ENCODE measurements at regions not wholly inside any gene's neighbourhood (a gene's known extent, or its start where the extent isn't known, plus 50 kb on each side); places are given as distances from the start of the nearest gene placed in this dataset.
"Not testable (repeated sequence)": the region's sequence is repeated elsewhere in the genome, so short reads cannot be mapped to it uniquely, and the experiment has no call there.

DNA sequence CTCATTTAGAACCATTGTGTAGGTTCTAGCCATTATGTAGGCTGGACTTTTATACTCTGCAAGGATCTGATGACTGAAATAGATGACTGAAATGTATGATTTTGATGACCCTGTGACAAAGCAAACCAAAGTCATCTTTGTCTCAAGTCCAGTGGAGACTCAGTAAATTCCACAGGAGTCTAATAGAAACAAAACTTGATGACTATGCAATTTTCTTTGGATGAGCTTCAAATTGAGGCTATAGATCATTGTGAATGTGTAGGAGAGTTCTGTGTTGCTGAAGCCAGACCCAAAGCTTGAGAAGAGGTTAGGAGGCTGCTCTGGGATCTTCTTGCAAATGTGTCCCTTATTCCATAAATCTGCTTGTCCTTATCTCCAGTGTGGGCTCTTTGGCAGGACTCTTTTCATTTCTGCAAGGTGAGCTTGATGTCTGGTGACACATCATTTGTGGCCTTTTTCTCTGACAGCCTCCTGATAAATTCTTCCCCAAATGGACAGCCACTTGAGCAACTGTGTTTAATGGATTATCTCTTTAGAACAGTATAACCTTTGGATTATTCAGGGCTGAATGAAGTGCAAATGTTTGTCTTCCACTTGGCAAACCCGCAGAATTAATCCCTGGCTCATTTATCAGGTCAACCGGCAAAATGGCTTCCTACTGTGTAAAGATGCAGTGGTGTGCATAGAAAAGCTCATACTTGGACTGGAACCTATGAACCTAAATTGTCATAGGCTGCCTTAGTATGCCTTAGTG is 235.1 kb upstream of the ANKH start:
- no peak overlapping the region for H3K4me3 ChIP-seq
- H3K27ac ChIP-seq, result no peak overlapping the region
- no peaks in the 10 kb centered on the region for H3K36me3 ChIP-seq
- no peak for DNase-seq
- no peaks in the 10 kb centered on the region for H3K27me3 ChIP-seq
- H3K9me3 ChIP-seq (replicated peaks), result no peaks in the 10 kb centered on the region
- no peaks in the 10 kb centered on the region for H3K4me1 ChIP-seq

- no peaks in the 10 kb centered on the region for H3K27me3 ChIP-seq
- DNase-seq, result peak; percentile 14 to 63
- H3K4me3 ChIP-seq, result no peak overlapping the region
- H3K9me3 ChIP-seq (replicated peaks), result no peaks in the 10 kb centered on the region
- no peaks in the 10 kb centered on the region for H3K4me1 ChIP-seq
- H3K27ac ChIP-seq, result no peak overlapping the region
- no peaks in the 10 kb centered on the region for H3K36me3 ChIP-seq
Observed at GRCh38 chr5:15105799-15106393, 234.3 kb upstream of the ANKH start.

DNA sequence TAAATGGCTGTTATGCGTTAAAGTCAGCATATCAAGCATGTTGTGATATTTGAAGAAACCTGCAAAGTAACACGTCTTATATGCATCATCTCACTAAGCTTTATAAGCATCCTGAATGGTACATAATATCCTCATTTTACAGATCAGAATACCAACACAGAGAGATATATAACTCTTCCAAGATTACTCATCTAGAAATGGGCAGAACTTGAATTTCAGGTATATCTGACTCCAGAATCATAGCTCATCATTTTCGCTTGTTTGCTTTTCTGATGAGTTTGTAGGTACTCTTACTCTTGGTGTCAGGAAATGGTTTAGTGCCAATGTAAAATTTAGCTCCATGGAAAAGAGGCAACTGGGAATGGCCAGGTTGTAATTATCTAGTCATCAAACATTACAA is 232.3 kb upstream of the ANKH start:
- no peaks in the 10 kb centered on the region for H3K4me1 ChIP-seq
- H3K4me3 ChIP-seq, result no peak overlapping the region
- no peak overlapping the region for H3K27ac ChIP-seq
- no peaks in the 10 kb centered on the region for H3K27me3 ChIP-seq
- H3K36me3 ChIP-seq, result no peaks in the 10 kb centered on the region
- no peak for DNase-seq
- H3K9me3 ChIP-seq (replicated peaks), result no peaks in the 10 kb centered on the region

DNA sequence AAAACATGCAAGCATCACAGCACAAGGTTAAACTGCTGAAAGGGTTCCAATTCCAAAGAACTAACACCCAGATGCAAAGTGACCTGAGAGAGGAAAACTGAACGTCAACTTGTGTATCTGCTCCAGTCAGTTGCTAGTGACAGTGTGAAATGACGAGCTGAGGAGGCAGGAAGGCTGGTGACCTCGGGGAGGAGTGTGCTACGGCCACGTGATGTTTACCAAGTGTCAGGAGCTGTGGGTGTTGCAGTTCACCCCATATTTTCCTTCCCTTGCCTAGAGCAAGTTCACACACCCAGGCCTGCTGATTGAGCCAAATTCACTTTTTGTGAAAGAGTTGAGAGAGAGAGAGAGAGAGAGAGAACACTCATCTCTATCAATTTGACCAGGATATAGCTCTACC is 231.6 kb upstream of the ANKH start:
- Histone ChIP-seq H3K27me3 (no peaks in the 10 kb centered on the region), H3K9me3 (replicated peaks) (no peaks in the 10 kb centered on the region), H3K36me3 (no peaks in the 10 kb centered on the region), H3K27ac (no peak overlapping the region), H3K4me1 (no peaks in the 10 kb centered on the region), H3K4me3 (no peak overlapping the region)
- DNase-seq, result no peak

DNA sequence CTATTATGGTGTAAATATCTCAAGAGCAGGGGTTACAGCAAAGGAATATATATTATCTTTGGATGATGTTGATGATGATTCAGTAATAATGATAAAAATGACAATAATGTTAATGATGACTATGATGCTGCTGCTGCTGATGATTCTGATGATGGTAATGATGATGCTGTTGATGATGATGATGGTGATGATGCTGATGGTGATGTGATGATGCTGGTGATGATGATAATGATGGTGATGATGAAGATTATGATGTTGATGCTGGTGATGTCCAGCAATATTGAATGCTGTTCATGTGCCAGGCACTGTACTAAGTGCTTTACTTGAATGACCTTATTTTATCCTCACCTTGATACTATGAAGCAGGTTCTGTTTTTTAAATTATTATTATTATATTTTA is 226.0 kb upstream of the ANKH start:
- H3K27me3 ChIP-seq, result no peaks in the 10 kb centered on the region
- no peak overlapping the region for H3K4me3 ChIP-seq
- no peak overlapping the region for H3K27ac ChIP-seq
- H3K4me1 ChIP-seq, result no peaks in the 10 kb centered on the region
- DNase-seq, result no peak
- no peaks in the 10 kb centered on the region for H3K9me3 ChIP-seq (replicated peaks)
- no peaks in the 10 kb centered on the region for H3K36me3 ChIP-seq

GRCh38 chr5:15096686-15097085 is 225.1 kb upstream of the ANKH start:
- DNase-seq; H3K36me3 ChIP-seq; H3K9me3 ChIP-seq (replicated peaks); H3K27ac ChIP-seq; H3K4me1 ChIP-seq; H3K4me3 ChIP-seq; H3K27me3 ChIP-seq: not testable (repeated sequence)

GRCh38 chr5:15092801-15093200 is 221.2 kb upstream of the ANKH start:
- no peaks in the 10 kb centered on the region for H3K4me1 ChIP-seq
- no peaks in the 10 kb centered on the region for H3K36me3 ChIP-seq
- H3K9me3 ChIP-seq (replicated peaks), result no peaks in the 10 kb centered on the region
- no peak overlapping the region for H3K4me3 ChIP-seq
- H3K27ac ChIP-seq, result no peak overlapping the region
- H3K27me3 ChIP-seq, result no peaks in the 10 kb centered on the region
- no peak for DNase-seq

DNA sequence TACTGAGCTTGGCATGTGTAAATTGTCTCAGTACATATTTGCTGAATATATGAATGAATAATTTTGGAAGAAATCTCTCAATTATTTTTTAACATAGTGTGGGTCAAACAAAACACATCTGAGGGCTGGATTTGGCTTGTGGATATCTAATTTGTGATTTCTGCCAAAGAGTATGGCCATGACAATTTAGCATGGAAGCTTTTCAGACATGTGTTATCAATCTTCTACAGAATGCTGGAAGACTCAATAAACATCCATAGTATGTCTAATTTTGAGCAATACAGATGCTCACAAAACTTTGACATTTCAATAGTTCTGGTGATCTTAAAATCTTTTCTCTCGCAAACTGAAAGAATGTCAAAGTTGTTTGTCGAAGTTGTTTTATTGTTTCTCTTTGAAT is 214.1 kb upstream of the ANKH start:
- Histone ChIP-seq H3K27ac (no peak overlapping the region), H3K4me1 (no peaks in the 10 kb centered on the region), H3K27me3 (no peaks in the 10 kb centered on the region), H3K9me3 (replicated peaks) (no peaks in the 10 kb centered on the region), H3K4me3 (no peak overlapping the region), H3K36me3 (no peaks in the 10 kb centered on the region)
- no peak for DNase-seq

- no peaks in the 10 kb centered on the region for H3K36me3 ChIP-seq
- H3K4me1 ChIP-seq, result no peaks in the 10 kb centered on the region
- no peak for DNase-seq
- no peaks in the 10 kb centered on the region for H3K27me3 ChIP-seq
- no peaks in the 10 kb centered on the region for H3K9me3 ChIP-seq (replicated peaks)
- H3K4me3 ChIP-seq, result no peak overlapping the region
- no peak overlapping the region for H3K27ac ChIP-seq
Observed at GRCh38 chr5:15082096-15082495, 210.5 kb upstream of the ANKH start.

DNA sequence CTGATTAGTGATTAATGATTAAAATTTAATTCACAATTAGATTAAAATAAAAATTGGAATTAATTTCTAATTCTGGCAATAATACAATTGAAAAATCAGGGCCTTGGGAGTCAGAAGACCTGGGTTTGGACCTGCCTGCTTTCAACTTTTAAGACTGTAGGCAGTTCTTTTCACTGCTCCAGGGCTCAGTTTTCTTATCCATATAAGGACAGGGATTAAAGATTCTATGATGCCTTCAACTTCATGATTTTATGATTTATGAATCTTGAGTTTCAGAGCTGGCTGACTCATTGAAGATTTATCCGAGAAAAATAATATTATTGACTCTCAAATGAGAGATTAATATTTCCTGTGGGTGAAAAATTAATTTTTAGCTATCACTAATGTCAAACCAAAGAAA is 208.6 kb upstream of the ANKH start:
- H3K4me1 ChIP-seq, result no peaks in the 10 kb centered on the region
- DNase-seq, result no peak
- no peaks in the 10 kb centered on the region for H3K27me3 ChIP-seq
- no peaks in the 10 kb centered on the region for H3K36me3 ChIP-seq
- H3K4me3 ChIP-seq, result no peak overlapping the region
- no peaks in the 10 kb centered on the region for H3K9me3 ChIP-seq (replicated peaks)
- no peak overlapping the region for H3K27ac ChIP-seq

DNA sequence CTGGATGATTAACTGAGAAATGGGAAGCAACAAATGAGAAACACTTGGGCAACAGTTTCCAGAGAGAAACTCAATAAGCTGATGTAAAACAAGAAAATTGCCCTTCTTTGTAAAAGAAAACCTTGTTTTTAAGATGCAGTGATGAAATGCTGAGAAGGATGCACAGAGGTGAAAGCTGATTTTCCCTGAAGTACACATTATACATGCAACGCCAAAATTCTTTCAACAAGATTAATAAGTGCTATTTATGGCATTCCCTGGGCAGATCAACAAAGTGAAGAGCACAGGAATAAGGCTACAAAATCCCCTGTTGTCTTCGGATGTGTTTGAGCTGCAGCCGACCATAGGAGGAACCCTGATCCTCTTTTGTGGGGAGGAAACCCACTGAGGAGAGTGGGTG is 208.0 kb upstream of the ANKH start:
- DNase-seq, result no peak
- Histone ChIP-seq H3K4me1 (no peaks in the 10 kb centered on the region), H3K9me3 (replicated peaks) (no peaks in the 10 kb centered on the region), H3K27ac (no peak overlapping the region), H3K27me3 (no peaks in the 10 kb centered on the region), H3K4me3 (no peak overlapping the region), H3K36me3 (no peaks in the 10 kb centered on the region)

- Histone ChIP-seq H3K27ac (no peak overlapping the region), H3K36me3 (no peaks in the 10 kb centered on the region), H3K9me3 (replicated peaks) (no peaks in the 10 kb centered on the region), H3K4me3 (no peak overlapping the region), H3K4me1 (no peaks in the 10 kb centered on the region), H3K27me3 (no peaks in the 10 kb centered on the region)
- no peak for DNase-seq
Observed at GRCh38 chr5:15074651-15075050, 203.1 kb upstream of the ANKH start.

DNA sequence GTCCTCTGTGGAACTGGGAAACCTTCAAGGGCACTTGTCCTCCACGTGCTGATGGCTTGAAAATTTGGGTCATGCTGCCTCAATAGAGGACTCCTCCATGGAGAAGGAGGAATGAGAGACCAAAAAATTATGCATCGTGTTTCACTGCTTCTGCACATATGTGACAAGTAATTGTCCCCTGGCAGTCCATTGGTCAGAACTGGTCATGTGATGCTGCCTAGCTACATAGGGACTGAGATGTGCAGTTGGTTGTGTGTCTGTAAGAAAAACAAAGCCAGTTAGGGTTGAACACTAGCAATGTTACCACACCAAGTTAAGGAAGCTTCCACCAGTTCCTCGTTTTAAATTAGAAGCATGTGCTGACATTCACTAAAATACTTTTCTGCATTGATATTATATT is 201.9 kb upstream of the ANKH start:
- Histone ChIP-seq H3K4me3 (no peak overlapping the region), H3K36me3 (no peaks in the 10 kb centered on the region), H3K27ac (no peak overlapping the region), H3K4me1 (no peaks in the 10 kb centered on the region), H3K9me3 (replicated peaks) (no peaks in the 10 kb centered on the region), H3K27me3 (no peaks in the 10 kb centered on the region)
- no peak for DNase-seq

- H3K27me3 ChIP-seq, result no peaks in the 10 kb centered on the region
- no peak for DNase-seq
Observed at GRCh38 chr5:15070907-15071306, 199.3 kb upstream of the ANKH start.

DNA sequence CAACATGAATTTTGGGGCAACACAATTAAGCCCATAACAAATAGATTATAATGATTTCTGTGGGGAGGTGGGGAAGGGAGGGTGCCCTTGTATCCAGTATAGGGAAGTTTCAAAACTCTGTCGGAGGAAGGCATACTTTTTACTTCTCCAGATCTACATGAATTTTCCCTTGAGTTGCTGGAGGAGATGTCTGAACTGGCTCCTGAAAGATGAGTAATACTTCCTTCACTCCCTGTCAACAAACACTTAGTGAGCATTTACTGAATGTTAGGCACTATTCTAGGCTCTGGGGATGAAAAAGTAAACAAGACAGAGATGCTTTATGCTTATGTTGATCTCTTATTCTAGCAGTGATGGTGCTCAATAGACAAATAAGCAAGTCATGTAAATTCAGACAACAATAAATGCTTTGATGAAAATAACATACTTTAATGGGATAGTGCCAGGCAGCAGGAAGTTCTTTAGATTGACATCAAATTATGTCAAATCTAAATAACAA is 197.9 kb upstream of the ANKH start:
- DNase-seq, result no peak
- H3K36me3 ChIP-seq, result no peaks in the 10 kb centered on the region
- no peaks in the 10 kb centered on the region for H3K27me3 ChIP-seq
- no peak overlapping the region for H3K4me3 ChIP-seq
- H3K9me3 ChIP-seq (replicated peaks), result no peaks in the 10 kb centered on the region
- no peak overlapping the region for H3K27ac ChIP-seq
- no peaks in the 10 kb centered on the region for H3K4me1 ChIP-seq

More at GRCh38 chr5:15070907-15071306, 199.3 kb upstream of the ANKH start:
- no peak overlapping the region for H3K4me3 ChIP-seq
- no peaks in the 10 kb centered on the region for H3K36me3 ChIP-seq
- H3K9me3 ChIP-seq (replicated peaks), result no peaks in the 10 kb centered on the region
- H3K27ac ChIP-seq, result no peak overlapping the region
- no peaks in the 10 kb centered on the region for H3K4me1 ChIP-seq

- H3K4me3 ChIP-seq, result no peak overlapping the region
- no peaks in the 10 kb centered on the region for H3K27me3 ChIP-seq
- no peak for DNase-seq
- H3K27ac ChIP-seq, result no peak overlapping the region
- no peaks in the 10 kb centered on the region for H3K9me3 ChIP-seq (replicated peaks)
- H3K4me1 ChIP-seq, result no peaks in the 10 kb centered on the region
- H3K36me3 ChIP-seq, result no peaks in the 10 kb centered on the region
Observed at GRCh38 chr5:15065091-15065490, 193.5 kb upstream of the ANKH start.

All from SJCRH30 (cell line).